Activated CD4-positive, alpha-beta memory T cell treated with anti-CD3 and anti-CD28 coated beads, Interleukin-2, amount 10 ng/mL, durations not matched to agents 7 days and 5 days (primary cell): ENCODE measurements at regions not wholly inside any gene's neighbourhood (a gene's known extent, or its start where the extent isn't known, plus 50 kb on each side); places are given as distances from the start of the nearest gene placed in this dataset.

Experiments
- CTCF ChIA-PET: fragments of 350-600 bp; sonication (Branson Sonifier 250); formaldehyde crosslinking; loops from one replicate; lab custom pipeline; 2021; ENCODE audit warnings: antibody characterized with exemption, inconsistent platforms; lab: Charles Lee
- POLR2A ChIA-PET: fragments of 350-600 bp; sonication (Branson Sonifier 250); formaldehyde crosslinking; loops from one replicate; lab custom pipeline; 2021; ENCODE audit warnings: antibody characterized with exemption; lab: Charles Lee
- DNase-seq: peaks from one replicate; pipeline ENCODE4 v3.0.0-alpha.2; 2020
- H3K27ac Mint-ChIP-seq: one replicate; pipeline ENCODE4 v1.8.0; 2021; ENCODE audit warnings: mild to moderate bottlenecking, mixed read lengths
- H3K27me3 Mint-ChIP-seq: one replicate; pipeline ENCODE4 v1.8.0; 2021; ENCODE audit warnings: mixed read lengths
- H3K36me3 Mint-ChIP-seq: one replicate; pipeline ENCODE4 v1.8.0; 2021; ENCODE audit warnings: low read depth, mixed read lengths
- H3K4me1 Mint-ChIP-seq: one replicate; pipeline ENCODE4 v1.8.0; 2021; ENCODE audit warnings: mixed read lengths
- H3K4me3 Mint-ChIP-seq: one replicate; pipeline ENCODE4 v1.8.0; 2021; ENCODE audit warnings: mild to moderate bottlenecking, mixed read lengths
- H3K9me3 Mint-ChIP-seq: one replicate; pipeline ENCODE4 v1.8.0; 2021; ENCODE audit warnings: mixed read lengths

DNA sequence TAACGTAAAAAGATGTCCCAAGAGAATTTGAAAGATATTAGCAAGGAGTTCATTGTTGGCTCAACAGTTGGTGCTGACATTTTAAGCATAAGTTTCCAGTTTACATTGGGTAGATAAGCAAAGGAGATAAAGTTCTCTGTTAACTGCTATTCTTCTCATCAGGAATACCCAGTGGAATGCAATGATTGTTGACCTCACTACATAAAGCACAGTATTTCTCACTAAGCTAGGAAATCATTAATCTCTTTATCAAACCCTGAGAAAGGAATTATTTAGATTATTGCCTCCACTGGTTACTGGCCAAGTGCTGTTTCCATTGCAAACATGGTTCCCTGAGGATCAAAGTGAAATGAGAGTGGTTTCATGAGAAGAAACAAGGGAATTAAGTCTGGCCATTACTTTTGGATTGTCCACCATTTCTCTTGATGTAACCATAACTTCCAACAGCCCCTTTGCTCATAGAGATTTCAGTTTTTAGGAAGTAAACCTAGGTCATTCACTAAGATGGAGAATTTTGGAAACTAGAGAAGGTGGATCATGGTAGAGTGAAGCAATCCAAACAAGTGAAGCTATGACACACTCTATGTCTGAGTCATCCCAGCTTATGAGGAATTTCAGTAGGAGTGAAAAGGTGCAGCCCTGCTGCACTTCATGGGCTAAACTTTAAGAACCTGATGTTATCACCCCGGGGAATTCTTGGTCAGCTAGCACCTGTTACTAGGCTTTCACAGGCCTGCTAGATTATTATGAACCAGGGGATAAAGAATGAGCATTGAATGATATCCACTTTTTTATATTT lies 163.4 kb downstream of the AREG start:
- ChIA-PET CTCF (no interaction called here), POLR2A (no interaction called here)
- H3K27me3 Mint-ChIP-seq: no peaks in the 10 kb centered on the region
- no peak overlapping the region for H3K4me3 Mint-ChIP-seq
- no peak overlapping the region for H3K27ac Mint-ChIP-seq
- no peaks in the 10 kb centered on the region for H3K4me1 Mint-ChIP-seq
- H3K36me3 Mint-ChIP-seq: no peaks in the 10 kb centered on the region
- DNase-seq: no peak
- no peaks in the 10 kb centered on the region for H3K9me3 Mint-ChIP-seq

DNA sequence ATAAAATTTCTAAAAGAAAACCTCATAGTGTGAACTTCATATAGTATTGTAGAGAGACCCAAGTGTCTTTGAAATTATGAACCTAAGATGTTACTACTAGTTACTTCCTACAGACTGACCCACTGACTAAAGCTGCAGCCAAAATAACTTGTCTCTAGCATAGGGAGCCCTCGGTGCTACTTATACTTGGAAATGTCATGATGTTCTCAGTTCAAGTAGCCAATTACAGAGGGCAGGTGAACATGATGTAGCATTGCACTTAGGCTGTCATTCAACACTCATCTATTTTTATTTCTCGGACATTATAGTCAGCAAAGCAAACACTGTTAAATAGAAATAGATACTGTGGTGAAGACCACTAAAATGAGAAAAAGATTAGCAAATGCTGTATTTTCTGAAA lies 165.6 kb downstream of the AREG start:
- DNase-seq: no peak
- ChIA-PET POLR2A (no interaction called here), CTCF (no interaction called here)

GRCh38 chr4:74612837-74613236 lies 167.9 kb downstream of the AREG start:
- no peak overlapping the region for H3K27ac Mint-ChIP-seq
- no peaks in the 10 kb centered on the region for H3K9me3 Mint-ChIP-seq
- no peak for DNase-seq
- ChIA-PET CTCF (no interaction called here), POLR2A (no interaction called here)
- no peak overlapping the region for H3K4me3 Mint-ChIP-seq
- H3K36me3 Mint-ChIP-seq: no peaks in the 10 kb centered on the region
- peaks cover 3% of the 10 kb centered on the region for H3K27me3 Mint-ChIP-seq
- no peaks in the 10 kb centered on the region for H3K4me1 Mint-ChIP-seq

More for the DNA sequence above, 165.6 kb downstream of the AREG start:
- Mint-ChIP-seq H3K4me1 (no peaks in the 10 kb centered on the region), H3K36me3 (no peaks in the 10 kb centered on the region), H3K9me3 (no peaks in the 10 kb centered on the region), H3K27me3 (peaks cover 3% of the 10 kb centered on the region), H3K4me3 (no peak overlapping the region), H3K27ac (no peak overlapping the region)

DNA sequence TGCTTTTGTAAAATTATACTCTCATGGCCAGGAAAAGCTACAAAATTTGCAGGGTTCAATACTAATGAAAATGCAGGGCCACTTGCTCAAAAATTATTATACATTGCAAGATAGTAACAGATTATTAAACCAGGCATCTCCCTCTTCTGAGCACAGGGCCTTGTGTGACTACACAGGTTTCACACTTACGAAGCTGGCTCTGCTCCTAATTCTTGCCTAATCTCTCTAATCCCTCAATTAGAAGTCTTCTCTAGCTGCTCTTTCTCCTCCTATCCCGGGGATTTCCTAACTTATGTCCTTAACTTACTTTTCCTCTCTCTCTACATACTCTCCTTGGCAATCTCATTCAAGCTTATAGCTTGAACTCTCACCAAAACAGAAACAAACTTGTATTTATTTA lies 168.3 kb downstream of the AREG start:
- Mint-ChIP-seq H3K27me3 (peaks cover 3% of the 10 kb centered on the region), H3K36me3 (no peaks in the 10 kb centered on the region), H3K27ac (no peak overlapping the region), H3K9me3 (no peaks in the 10 kb centered on the region), H3K4me3 (no peak overlapping the region), H3K4me1 (no peaks in the 10 kb centered on the region)
- ChIA-PET CTCF (no interaction called here), POLR2A (no interaction called here)
- DNase-seq: no peak

DNA sequence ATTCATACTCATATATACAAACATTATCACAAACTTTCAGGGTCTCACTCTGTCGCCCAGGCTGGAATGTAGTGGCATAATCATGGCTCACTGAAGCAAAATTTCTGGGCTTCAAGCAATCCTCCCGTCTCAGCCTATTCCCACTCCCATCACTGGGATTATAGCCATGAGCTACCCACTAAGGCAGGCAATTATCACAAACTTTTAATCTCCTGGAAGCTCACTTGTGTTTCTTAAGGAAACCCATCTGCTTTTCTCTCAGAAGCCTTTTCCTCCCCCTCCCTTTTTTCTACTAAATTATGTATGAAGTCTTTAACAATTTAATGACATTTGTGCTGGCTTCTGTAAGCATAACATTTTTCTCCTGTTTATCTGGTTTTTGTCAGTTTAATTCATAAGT lies 170.5 kb downstream of the AREG start:
- Mint-ChIP-seq H3K36me3 (no peaks in the 10 kb centered on the region), H3K4me1 (no peaks in the 10 kb centered on the region), H3K27me3 (peaks cover 3% of the 10 kb centered on the region), H3K27ac (no peak overlapping the region), H3K9me3 (no peaks in the 10 kb centered on the region), H3K4me3 (no peak overlapping the region)
- ChIA-PET POLR2A (no interaction called here), CTCF (no interaction called here)
- DNase-seq: no peak

DNA sequence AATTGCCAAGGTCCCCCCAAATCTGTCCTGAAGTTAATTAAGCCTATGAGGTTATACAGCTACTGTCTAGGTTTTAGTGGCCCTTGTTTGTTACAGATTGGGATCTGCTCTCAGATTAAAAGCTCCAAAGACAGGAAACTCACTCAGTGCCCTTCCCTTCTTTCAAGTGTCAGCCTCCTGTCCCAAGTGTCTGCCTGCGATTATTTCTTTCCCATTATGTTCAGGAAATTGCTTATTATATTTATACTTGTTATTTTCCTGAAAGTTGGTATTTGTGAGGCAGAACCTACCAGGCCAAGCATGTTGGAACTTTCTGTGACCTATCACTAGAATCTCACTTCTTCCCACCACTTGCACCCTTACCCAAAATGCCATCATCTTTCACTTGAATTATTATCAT lies 173.2 kb downstream of the AREG start:
- DNase-seq: no peak
- CTCF ChIA-PET: no interaction called here
- H3K36me3 Mint-ChIP-seq: no peaks in the 10 kb centered on the region
- H3K9me3 Mint-ChIP-seq: no peaks in the 10 kb centered on the region
- peaks cover 3% of the 10 kb centered on the region for H3K27me3 Mint-ChIP-seq
- POLR2A ChIA-PET: no interaction called here
- no peaks in the 10 kb centered on the region for H3K4me1 Mint-ChIP-seq
- no peak overlapping the region for H3K27ac Mint-ChIP-seq
- H3K4me3 Mint-ChIP-seq: no peak overlapping the region

DNA sequence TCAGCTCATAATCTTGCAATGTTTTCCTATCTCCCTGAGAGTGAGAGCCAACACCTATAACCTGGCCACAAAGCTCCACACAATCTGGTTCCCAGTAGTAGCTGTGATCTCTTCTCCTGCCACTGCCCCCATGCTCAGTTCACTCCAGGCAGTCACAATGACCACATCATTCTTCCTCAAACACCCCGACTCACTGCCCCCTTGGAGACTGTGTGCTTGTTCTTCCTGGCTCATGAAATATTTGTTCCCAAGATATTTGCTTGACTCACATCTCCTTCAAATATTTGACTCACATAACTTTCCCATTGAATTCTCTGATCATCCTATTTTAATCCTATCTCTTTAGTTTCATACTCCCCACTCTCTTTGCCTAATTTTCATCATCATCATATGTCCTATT lies 173.7 kb downstream of the AREG start:
- no peak for DNase-seq
- no peaks in the 10 kb centered on the region for H3K9me3 Mint-ChIP-seq
- POLR2A ChIA-PET: no interaction called here
- H3K36me3 Mint-ChIP-seq: no peaks in the 10 kb centered on the region
- no peak overlapping the region for H3K4me3 Mint-ChIP-seq
- CTCF ChIA-PET: no interaction called here
- H3K27ac Mint-ChIP-seq: no peak overlapping the region
- peaks cover 3% of the 10 kb centered on the region for H3K27me3 Mint-ChIP-seq
- H3K4me1 Mint-ChIP-seq: no peaks in the 10 kb centered on the region

- Mint-ChIP-seq H3K4me1 (peaks cover 6% of the 10 kb centered on the region), H3K27me3 (peaks cover under 1% of the 10 kb centered on the region), H3K9me3 (no peaks in the 10 kb centered on the region), H3K27ac (no peak overlapping the region), H3K36me3 (no peaks in the 10 kb centered on the region), H3K4me3 (no peak overlapping the region)
- no peak for DNase-seq
- ChIA-PET POLR2A (no interaction called here), CTCF (no interaction called here)
These were observed 174.2 kb downstream of the BTC start for GRCh38 chr4:74619931-74620702.

GRCh38 chr4:74621616-74622015 lies 172.7 kb downstream of the BTC start:
- Mint-ChIP-seq H3K36me3 (no peaks in the 10 kb centered on the region), H3K9me3 (no peaks in the 10 kb centered on the region), H3K27ac (no peak overlapping the region), H3K27me3 (no peaks in the 10 kb centered on the region), H3K4me3 (no peak overlapping the region), H3K4me1 (peaks cover 12% of the 10 kb centered on the region)
- DNase-seq: no peak
- CTCF ChIA-PET: no interaction called here
- POLR2A ChIA-PET: no interaction called here

DNA sequence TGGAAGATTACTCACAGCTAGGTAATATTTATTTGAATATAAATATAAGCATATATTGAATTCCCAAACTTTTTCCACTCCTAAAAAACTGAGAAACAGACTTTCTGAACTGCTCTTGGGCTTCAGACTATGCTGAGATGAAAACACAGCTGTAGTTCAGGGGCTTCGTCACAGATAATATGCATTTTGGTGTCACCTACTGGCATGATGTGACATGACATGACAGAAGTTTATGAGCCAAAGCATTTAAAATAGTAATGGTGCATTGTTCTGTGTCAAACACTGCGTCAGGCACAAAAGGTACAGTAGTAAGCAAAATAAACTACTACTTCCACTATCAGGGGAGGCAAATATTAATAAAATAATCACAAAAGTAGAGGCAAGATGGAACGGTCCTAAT lies 171.3 kb downstream of the BTC start:
- Mint-ChIP-seq H3K4me3 (no peak overlapping the region), H3K36me3 (no peaks in the 10 kb centered on the region), H3K27ac (no peak overlapping the region), H3K27me3 (no peaks in the 10 kb centered on the region), H3K9me3 (no peaks in the 10 kb centered on the region), H3K4me1 (peaks cover 12% of the 10 kb centered on the region)
- no peak for DNase-seq
- POLR2A ChIA-PET: no interaction called here
- CTCF ChIA-PET: interaction anchor here (2.0 kb wide), 1 partner anchor 246 kb away, joined by 15 read pairs; no protein-coding TSS in a partner anchor

GRCh38 chr4:74624351-74625151 lies 169.8 kb downstream of the BTC start:
- peaks cover 12% of the 10 kb centered on the region for H3K4me1 Mint-ChIP-seq
- H3K4me3 Mint-ChIP-seq: no peak overlapping the region
- no peak for DNase-seq
- H3K9me3 Mint-ChIP-seq: no peaks in the 10 kb centered on the region
- POLR2A ChIA-PET: no interaction called here
- no peaks in the 10 kb centered on the region for H3K27me3 Mint-ChIP-seq
- CTCF ChIA-PET: no interaction called here
- H3K36me3 Mint-ChIP-seq: no peaks in the 10 kb centered on the region
- no peak overlapping the region for H3K27ac Mint-ChIP-seq

DNA sequence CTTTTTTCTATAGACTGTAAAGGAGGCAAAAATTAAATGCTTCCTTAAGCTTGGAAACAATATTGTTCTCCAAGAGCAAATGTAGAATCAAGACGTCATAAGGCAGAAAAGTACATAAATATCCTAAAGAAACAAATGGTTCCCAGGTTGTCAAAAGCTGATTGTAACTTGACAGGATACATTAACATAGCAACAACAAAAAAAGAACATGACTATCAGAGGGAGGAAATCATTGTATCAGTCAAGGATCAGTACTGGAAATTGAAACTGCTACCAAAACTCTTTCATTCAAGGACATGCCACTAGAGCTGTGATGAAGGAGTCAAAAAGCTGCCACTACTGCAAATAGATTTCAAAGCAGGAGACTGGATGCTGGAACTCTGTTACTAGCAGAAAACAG lies 168.3 kb downstream of the BTC start:
- ChIA-PET CTCF (no interaction called here), POLR2A (no interaction called here)
- no peaks in the 10 kb centered on the region for H3K27me3 Mint-ChIP-seq
- no peak overlapping the region for H3K4me3 Mint-ChIP-seq
- H3K9me3 Mint-ChIP-seq: no peaks in the 10 kb centered on the region
- DNase-seq: no peak
- no peaks in the 10 kb centered on the region for H3K36me3 Mint-ChIP-seq
- peaks cover 12% of the 10 kb centered on the region for H3K4me1 Mint-ChIP-seq
- H3K27ac Mint-ChIP-seq: no peak overlapping the region

DNA sequence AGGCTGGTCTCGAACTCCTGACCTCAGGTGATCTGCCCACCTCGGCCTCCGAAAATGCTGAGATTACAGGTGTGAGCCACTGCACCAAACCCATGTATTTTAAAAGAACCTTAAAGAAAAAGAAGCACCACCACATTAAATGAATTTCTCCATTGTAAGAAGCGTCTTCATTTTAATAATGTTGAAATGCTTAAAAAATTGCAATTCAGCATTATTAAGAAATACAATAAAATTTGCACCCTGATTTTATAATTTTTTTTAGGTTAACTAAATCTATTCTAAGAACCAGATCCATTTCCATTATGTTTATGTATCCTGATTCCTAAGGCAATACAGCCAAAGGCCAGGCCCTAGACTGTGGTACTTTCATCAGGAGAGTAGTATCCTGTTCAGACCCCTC lies 167.2 kb downstream of the BTC start:
- Mint-ChIP-seq H3K27me3 (no peaks in the 10 kb centered on the region), H3K36me3 (no peaks in the 10 kb centered on the region), H3K27ac (no peak overlapping the region), H3K4me3 (no peak overlapping the region), H3K4me1 (peaks cover 12% of the 10 kb centered on the region), H3K9me3 (no peaks in the 10 kb centered on the region)
- ChIA-PET CTCF (no interaction called here), POLR2A (no interaction called here)
- DNase-seq: no peak
